SK-N-SH (cell line): ENCODE measurements at regions not wholly inside any gene's neighbourhood (a gene's known extent, or its start where the extent isn't known, plus 50 kb on each side); places are given as distances from the start of the nearest gene placed in this dataset.

Source experiments
- CTCF ChIA-PET: fragments of 300-600, 350-600 bp; formaldehyde crosslinking; extraction: SDS; loops from one replicate; lab custom pipeline; 2021; lab: Yijun Ruan, JAX
- POLR2A ChIA-PET: fragments of 350-600 bp; sonication (Branson Sonifier 250); formaldehyde crosslinking; extraction: SDS; loops from one replicate; lab custom pipeline; 2020; ENCODE audit warnings: antibody characterized with exemption, inconsistent platforms; lab: Yijun Ruan, JAX
- DNase-seq: peaks from one replicate; pipeline ENCODE4 v3.0.0; 2012
- H2AFZ ChIP-seq: fragments of 200-600 bp; sonication (generic); 2 replicates; pipeline ENCODE4 v1.8.1; 2016; ENCODE audit warnings: antibody characterized with exemption, mild to moderate bottlenecking, low read depth
- H3F3A ChIP-seq: fragments of 200-600 bp; sonication (generic); replicated peaks from 2 replicates; pipeline ENCODE3; 2016; ENCODE audit warnings: antibody characterized with exemption, mild to moderate bottlenecking; ENCODE audit not compliant: insufficient read depth
- H3K27ac ChIP-seq, 2 experiments: fragments of 200-500 bp in 1 of 2; fragments of 200-600 bp in 1 of 2; sonication (Bioruptor generic) in 1 of 2; sonication (generic), shearing (Covaris generic) in 1 of 2; 2 replicates each; pipeline versions ENCODE4 v1.5.1 to v1.6.1; 2014 to 2016; ENCODE audit warnings: low read depth in 2 of 2, inconsistent platforms in 1 of 2, low read length in 1 of 2, mild to moderate bottlenecking in 1 of 2, mixed read lengths in 1 of 2
- H3K27me3 ChIP-seq: fragments of 200-600 bp; sonication (generic), shearing (Covaris generic); 2 replicates; pipeline ENCODE4 v1.6.1; 2016; ENCODE audit warnings: mixed run types; ENCODE audit not compliant: insufficient read depth
- H3K36me3 ChIP-seq, 2 experiments: fragments of 200-500 bp in 1 of 2; fragments of 200-600 bp in 1 of 2; sonication (Bioruptor generic) in 1 of 2; sonication (generic) in 1 of 2; replicated peaks in 1 of 2; 2 replicates each; pipeline versions ENCODE3 to v1.5.1; 2014 to 2016; ENCODE audit warnings: low read length in 1 of 2, mild to moderate bottlenecking in 1 of 2; ENCODE audit not compliant: insufficient read depth in 2 of 2, control insufficient read depth in 1 of 2
- H3K4me1 ChIP-seq, 2 experiments: fragments of 200-500 bp in 1 of 2; fragments of 200-600 bp in 1 of 2; sonication (Bioruptor generic) in 1 of 2; sonication (generic), shearing (Covaris generic) in 1 of 2; 2 replicates each; pipeline versions ENCODE4 v1.5.1 to v1.6.1; 2014 to 2016; ENCODE audit warnings: low read depth in 1 of 2, low read length in 1 of 2, mixed run types in 1 of 2; ENCODE audit not compliant: insufficient read depth in 2 of 2, control insufficient read depth in 1 of 2
- H3K4me2 ChIP-seq: fragments of 200-600 bp; sonication (generic), shearing (Covaris generic); 2 replicates; pipeline ENCODE4 v1.6.1; 2017; ENCODE audit warnings: mixed run types
- H3K4me3 ChIP-seq, 2 experiments: fragments of 200-500 bp in 1 of 2; fragments of 200-600 bp in 1 of 2; sonication (Bioruptor generic) in 1 of 2; sonication (generic), shearing (Covaris generic) in 1 of 2; 2 replicates each; pipeline versions ENCODE4 v1.5.1 to v1.8.1; 2014 to 2016; ENCODE audit warnings: low read depth in 2 of 2, inconsistent platforms in 1 of 2, low read length in 1 of 2, mild to moderate bottlenecking in 1 of 2, mixed read lengths in 1 of 2, moderate library complexity in 1 of 2
- H3K79me2 ChIP-seq: fragments of 200-600 bp; sonication (generic); 2 replicates; pipeline ENCODE4 v1.8.1; 2017; ENCODE audit warnings: mild to moderate bottlenecking; ENCODE audit not compliant: insufficient read depth
- H3K9ac ChIP-seq: fragments of 200-600 bp; sonication (generic); 2 replicates; pipeline ENCODE4 v1.6.1; 2017; ENCODE audit warnings: mixed run types
- H3K9me2 ChIP-seq: fragments of 200-600 bp; sonication (generic); 2 replicates; pipeline ENCODE4 v1.6.1; 2017; ENCODE audit warnings: mixed run types
- H3K9me3 ChIP-seq: fragments of 200-600 bp; sonication (generic); 2 replicates; pipeline ENCODE4 v1.6.1; 2017; ENCODE audit warnings: mixed run types, mild to moderate bottlenecking, moderate library complexity
- H4K20me1 ChIP-seq: fragments of 200-600 bp; sonication (generic); 2 replicates; pipeline ENCODE4 v1.6.1; 2017; ENCODE audit warnings: mild to moderate bottlenecking, mixed run types; ENCODE audit not compliant: insufficient read depth
- ELF1 ChIP-seq: IDR thresholded peaks from 2 replicates; pipeline ENCODE4 v1.4.0; 2012
- EP300 ChIP-seq, 2 experiments: IDR thresholded peaks; 2 replicates each; pipeline versions ENCODE4 v1.4.0 to v1.6.1; 2012; ENCODE audit warnings: borderline replicate concordance in 1 of 2, low read depth in 1 of 2, low read length in 1 of 2
- FOSL2 ChIP-seq: IDR thresholded peaks from 2 replicates; pipeline ENCODE4 v1.4.0; 2012; ENCODE audit warnings: low read depth, mild to moderate bottlenecking, moderate library complexity, borderline replicate concordance
- FOXJ3 ChIP-seq: sonication (generic); formaldehyde crosslinking; IDR thresholded peaks from 2 replicates; pipeline ENCODE4 v1.5.1; 2020; ENCODE audit warnings: mild to moderate bottlenecking, missing genetic modification reagents
- GABPA ChIP-seq: IDR thresholded peaks from 2 replicates; pipeline ENCODE4 v1.4.0; 2012; ENCODE audit warnings: low read depth, mild to moderate bottlenecking
- GATA2 ChIP-seq: sonication (generic); formaldehyde crosslinking; IDR thresholded peaks from 2 replicates; pipeline ENCODE4 v1.5.0; 2020; ENCODE audit warnings: mild to moderate bottlenecking, missing genetic modification reagents
- MEF2A ChIP-seq: IDR thresholded peaks from 2 replicates; pipeline ENCODE4 v1.4.0; 2012; ENCODE audit warnings: low read depth, borderline replicate concordance
- NRF1 ChIP-seq: IDR thresholded peaks from 2 replicates; pipeline ENCODE4 v1.6.1; 2012; ENCODE audit warnings: low read depth, mild to moderate bottlenecking, low read length
- POLR2AphosphoS5 ChIP-seq: IDR thresholded peaks from 2 replicates; pipeline ENCODE4 v1.6.1; 2012; ENCODE audit warnings: low read depth, low read length
- RCOR1 ChIP-seq: fragments of 150-350 bp; IDR thresholded peaks from 2 replicates; pipeline ENCODE4 v1.6.1; 2017; ENCODE audit warnings: antibody characterized with exemption, low read length
- RFX5 ChIP-seq: IDR thresholded peaks from 2 replicates; pipeline ENCODE4 v1.6.1; 2012; ENCODE audit warnings: mild to moderate bottlenecking, improper control_type of control experiment, low read length
- RXRA ChIP-seq: IDR thresholded peaks from 2 replicates; pipeline ENCODE4 v1.4.0; 2012; ENCODE audit warnings: low read depth, mild to moderate bottlenecking, borderline replicate concordance
- SIN3A ChIP-seq: IDR thresholded peaks from 2 replicates; pipeline ENCODE4 v1.6.1; 2012; ENCODE audit warnings: low read depth, mild to moderate bottlenecking, low read length, moderate library complexity, borderline replicate concordance
- TCF12 ChIP-seq: IDR thresholded peaks from 2 replicates; pipeline ENCODE4 v1.4.0; 2012
- YY1 ChIP-seq: IDR thresholded peaks from 2 replicates; pipeline ENCODE4 v1.4.0; 2012; ENCODE audit warnings: low read depth, mild to moderate bottlenecking
- WGBS: methylation state at CpG from one replicate; pipeline ENCODE4 v1.1.6; 2017; ENCODE audit warnings: low lambda C conversion rate; 5-methylcytosine and 5-hydroxymethylcytosine counted together
- TF ChIP-seq, protein P1 (sequence below): IDR thresholded peaks from 2 replicates; pipeline ENCODE4 v1.4.0; 2012; ENCODE audit warnings: low read depth
- TF ChIP-seq, protein P2 (sequence below): fragments of 200-600 bp; sonication (generic); IDR thresholded peaks from 2 replicates; pipeline ENCODE4 v1.6.1; 2017; ENCODE audit warnings: antibody characterized with exemption, mild to moderate bottlenecking, moderate library complexity
- TF ChIP-seq, protein P3 (sequence below): IDR thresholded peaks from 2 replicates; pipeline ENCODE4 v1.6.1; 2012; ENCODE audit warnings: mild to moderate bottlenecking, low read depth, low read length, moderate library complexity

DNA sequence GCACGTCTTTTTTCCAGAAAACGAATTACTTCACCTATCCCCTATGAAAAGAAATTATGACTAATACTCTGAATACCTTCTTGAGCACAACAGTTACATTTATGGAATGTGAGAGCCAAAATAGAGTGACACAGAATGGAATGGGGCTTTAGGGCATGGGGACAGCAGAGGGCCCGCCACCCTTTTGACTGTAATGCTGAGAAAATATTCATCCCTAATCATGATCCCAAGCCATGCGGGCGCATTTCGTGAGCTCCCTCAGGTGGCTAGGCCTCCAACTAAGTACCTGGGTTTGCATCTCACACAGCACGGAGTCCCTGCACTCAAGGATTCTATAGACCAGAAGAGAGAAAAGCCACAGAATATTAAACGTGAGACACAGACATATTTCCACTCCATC is 212.6 kb downstream of the SOD2 start:
- Histone ChIP-seq H3K4me3 (no peak overlapping the region), H3K27me3 (peaks cover 5% of the 10 kb centered on the region; the same call in 1 of the 2 replicates), H3K27ac (no peak overlapping the region), H3K36me3 (no peaks in the 10 kb centered on the region), H3K9ac (no peak overlapping the region), H3K4me2 (no peak overlapping the region), H3K9me2 (no peaks in the 10 kb centered on the region), H2AFZ (no peak overlapping the region), H4K20me1 (no peaks in the 10 kb centered on the region), H3F3A (no peaks in the 10 kb centered on the region), H3K4me1 (no peaks in the 10 kb centered on the region), H3K9me3 (no peaks in the 10 kb centered on the region), H3K79me2 (no peaks in the 10 kb centered on the region)
- no peak for DNase-seq
- WGBS = 1% methylated on average over 8 of the region's 8 CpGs
- ChIA-PET POLR2A (no interaction called here), CTCF (no interaction called here)
- TF ChIP-seq NRF1 (no peak), FOXJ3 (CRISPR knock-in tag) (no peak), MEF2A (no peak), RFX5 (no peak), FOSL2 (no peak), YY1 (no peak), ELF1 (no peak), RCOR1 (no peak), GABPA (no peak), POLR2AphosphoS5 (no peak)
- TF ChIP-seq, protein P1, sequence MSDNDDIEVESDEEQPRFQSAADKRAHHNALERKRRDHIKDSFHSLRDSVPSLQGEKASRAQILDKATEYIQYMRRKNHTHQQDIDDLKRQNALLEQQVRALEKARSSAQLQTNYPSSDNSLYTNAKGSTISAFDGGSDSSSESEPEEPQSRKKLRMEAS = no peak

DNA sequence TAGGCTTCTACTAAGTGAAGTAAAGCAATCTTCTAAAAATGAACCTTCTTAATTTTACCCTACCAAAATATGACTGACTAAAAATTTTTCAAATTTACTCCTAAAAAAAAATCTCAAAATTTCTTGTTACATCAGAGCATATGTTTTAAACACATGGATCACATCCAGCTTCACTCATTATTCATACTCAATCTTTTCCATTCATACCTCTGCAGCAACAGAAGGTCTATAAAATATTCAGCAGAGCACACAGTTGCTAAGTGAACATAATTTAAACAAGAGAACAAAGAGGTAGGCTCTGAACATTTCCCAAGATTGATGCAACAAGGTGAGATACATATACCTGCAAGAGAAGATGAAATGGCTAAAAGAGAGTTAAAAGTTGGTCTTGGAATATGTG is 213.9 kb downstream of the SOD2 start:
- Histone ChIP-seq H3K9ac (no peak overlapping the region), H3K79me2 (no peaks in the 10 kb centered on the region), H4K20me1 (no peaks in the 10 kb centered on the region), H3F3A (no peaks in the 10 kb centered on the region), H3K27ac (no peak overlapping the region), H3K27me3 (peaks cover 5% of the 10 kb centered on the region; the same call in 1 of the 2 replicates), H3K36me3 (no peaks in the 10 kb centered on the region), H3K4me1 (no peaks in the 10 kb centered on the region), H3K9me3 (no peaks in the 10 kb centered on the region), H3K9me2 (no peaks in the 10 kb centered on the region), H3K4me3 (no peak overlapping the region), H3K4me2 (no peak overlapping the region), H2AFZ (no peak overlapping the region)
- POLR2A ChIA-PET = no interaction called here
- CTCF ChIA-PET = no interaction called here
- no peak for TF ChIP-seq RXRA
- no peak for DNase-seq

DNA sequence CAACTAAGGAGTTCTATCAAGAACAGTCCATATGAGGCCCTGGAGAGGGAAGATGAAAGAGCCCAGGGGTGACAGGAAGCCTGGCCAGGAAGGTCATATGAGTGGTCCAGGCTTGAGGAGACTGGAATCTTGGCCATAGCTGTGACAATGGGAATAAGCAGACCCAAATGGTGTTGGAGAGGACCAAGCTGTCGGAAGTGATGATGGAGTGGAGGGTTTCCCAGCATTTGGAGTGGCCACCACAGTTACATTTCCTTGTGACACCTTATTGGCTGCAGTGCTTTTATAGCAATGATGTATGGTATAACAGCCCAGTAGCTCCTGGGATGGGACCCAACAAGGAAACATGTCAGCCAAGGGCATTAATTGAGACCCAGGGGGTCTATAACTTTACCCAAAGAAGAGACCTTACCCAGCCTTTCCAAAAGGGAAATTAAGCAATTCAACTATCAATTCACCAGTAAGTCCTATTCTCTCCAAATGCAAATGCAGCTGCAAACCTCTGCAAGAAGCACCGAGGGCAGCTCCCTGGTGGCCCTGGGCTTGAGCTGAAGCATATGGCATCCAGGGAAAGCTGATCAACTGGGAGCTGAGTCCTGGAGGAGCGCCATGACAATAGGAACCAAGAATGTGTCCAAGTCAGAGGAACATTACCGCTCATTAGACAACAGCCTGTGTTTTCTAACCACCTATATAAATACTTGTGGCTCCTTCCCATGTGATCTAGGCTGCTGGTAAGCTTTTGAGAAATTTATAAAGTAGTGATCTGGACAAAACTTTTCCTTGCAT is 219.4 kb downstream of the SOD2 start:
- no peaks in the 10 kb centered on the region; the same call in 1 of the 2 replicates for H3K27me3 ChIP-seq
- no peak overlapping the region for H3K9ac ChIP-seq
- ChIA-PET CTCF (no interaction called here), POLR2A (no interaction called here)
- H4K20me1 ChIP-seq = no peaks in the 10 kb centered on the region
- DNase-seq = no peak
- no peaks in the 10 kb centered on the region for H3K79me2 ChIP-seq
- H3K36me3 ChIP-seq = no peaks in the 10 kb centered on the region
- H2AFZ ChIP-seq = no peak overlapping the region
- 0% methylated on average over 4 of the region's 4 CpGs for WGBS
- no peak overlapping the region for H3K4me3 ChIP-seq
- no peaks in the 10 kb centered on the region for H3K9me2 ChIP-seq
- no peaks in the 10 kb centered on the region for H3K9me3 ChIP-seq
- H3K4me2 ChIP-seq = no peak overlapping the region
- no peak overlapping the region for H3K27ac ChIP-seq
- no peaks in the 10 kb centered on the region for H3K4me1 ChIP-seq
- H3F3A ChIP-seq = no peaks in the 10 kb centered on the region
- TF ChIP-seq TCF12 = no peak
- no peak for TF ChIP-seq ELF1
- no peak for TF ChIP-seq SIN3A
- TF ChIP-seq EP300 (IDR thresholded peaks at IDR 0.05; ENCODE audit: borderline replicate concordance in 1 of 2, low read depth in 1 of 2, low read length in 1 of 2) = no peak
- TF ChIP-seq GATA2 (CRISPR knock-in tag) = no peak
- TF ChIP-seq, protein P2, sequence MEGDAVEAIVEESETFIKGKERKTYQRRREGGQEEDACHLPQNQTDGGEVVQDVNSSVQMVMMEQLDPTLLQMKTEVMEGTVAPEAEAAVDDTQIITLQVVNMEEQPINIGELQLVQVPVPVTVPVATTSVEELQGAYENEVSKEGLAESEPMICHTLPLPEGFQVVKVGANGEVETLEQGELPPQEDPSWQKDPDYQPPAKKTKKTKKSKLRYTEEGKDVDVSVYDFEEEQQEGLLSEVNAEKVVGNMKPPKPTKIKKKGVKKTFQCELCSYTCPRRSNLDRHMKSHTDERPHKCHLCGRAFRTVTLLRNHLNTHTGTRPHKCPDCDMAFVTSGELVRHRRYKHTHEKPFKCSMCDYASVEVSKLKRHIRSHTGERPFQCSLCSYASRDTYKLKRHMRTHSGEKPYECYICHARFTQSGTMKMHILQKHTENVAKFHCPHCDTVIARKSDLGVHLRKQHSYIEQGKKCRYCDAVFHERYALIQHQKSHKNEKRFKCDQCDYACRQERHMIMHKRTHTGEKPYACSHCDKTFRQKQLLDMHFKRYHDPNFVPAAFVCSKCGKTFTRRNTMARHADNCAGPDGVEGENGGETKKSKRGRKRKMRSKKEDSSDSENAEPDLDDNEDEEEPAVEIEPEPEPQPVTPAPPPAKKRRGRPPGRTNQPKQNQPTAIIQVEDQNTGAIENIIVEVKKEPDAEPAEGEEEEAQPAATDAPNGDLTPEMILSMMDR = no peak
- TF ChIP-seq, protein P3, sequence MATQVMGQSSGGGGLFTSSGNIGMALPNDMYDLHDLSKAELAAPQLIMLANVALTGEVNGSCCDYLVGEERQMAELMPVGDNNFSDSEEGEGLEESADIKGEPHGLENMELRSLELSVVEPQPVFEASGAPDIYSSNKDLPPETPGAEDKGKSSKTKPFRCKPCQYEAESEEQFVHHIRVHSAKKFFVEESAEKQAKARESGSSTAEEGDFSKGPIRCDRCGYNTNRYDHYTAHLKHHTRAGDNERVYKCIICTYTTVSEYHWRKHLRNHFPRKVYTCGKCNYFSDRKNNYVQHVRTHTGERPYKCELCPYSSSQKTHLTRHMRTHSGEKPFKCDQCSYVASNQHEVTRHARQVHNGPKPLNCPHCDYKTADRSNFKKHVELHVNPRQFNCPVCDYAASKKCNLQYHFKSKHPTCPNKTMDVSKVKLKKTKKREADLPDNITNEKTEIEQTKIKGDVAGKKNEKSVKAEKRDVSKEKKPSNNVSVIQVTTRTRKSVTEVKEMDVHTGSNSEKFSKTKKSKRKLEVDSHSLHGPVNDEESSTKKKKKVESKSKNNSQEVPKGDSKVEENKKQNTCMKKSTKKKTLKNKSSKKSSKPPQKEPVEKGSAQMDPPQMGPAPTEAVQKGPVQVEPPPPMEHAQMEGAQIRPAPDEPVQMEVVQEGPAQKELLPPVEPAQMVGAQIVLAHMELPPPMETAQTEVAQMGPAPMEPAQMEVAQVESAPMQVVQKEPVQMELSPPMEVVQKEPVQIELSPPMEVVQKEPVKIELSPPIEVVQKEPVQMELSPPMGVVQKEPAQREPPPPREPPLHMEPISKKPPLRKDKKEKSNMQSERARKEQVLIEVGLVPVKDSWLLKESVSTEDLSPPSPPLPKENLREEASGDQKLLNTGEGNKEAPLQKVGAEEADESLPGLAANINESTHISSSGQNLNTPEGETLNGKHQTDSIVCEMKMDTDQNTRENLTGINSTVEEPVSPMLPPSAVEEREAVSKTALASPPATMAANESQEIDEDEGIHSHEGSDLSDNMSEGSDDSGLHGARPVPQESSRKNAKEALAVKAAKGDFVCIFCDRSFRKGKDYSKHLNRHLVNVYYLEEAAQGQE = no peak
- no peak for TF ChIP-seq FOXJ3 (CRISPR knock-in tag)
